CD4-positive, alpha-beta T cell treated with Interleukin-21 for 1 hour (primary cell): ENCODE measurements at regions not wholly inside any gene's neighbourhood (a gene's known extent, or its start where the extent isn't known, plus 50 kb on each side); places are given as distances from the start of the nearest gene placed in this dataset.
"Not testable (repeated sequence)": the region's sequence is repeated elsewhere in the genome, so short reads cannot be mapped to it uniquely, and the experiment has no call there.

Source experiments
- DNase-seq: peaks from one replicate; pipeline ENCODE4 v3.0.0-alpha.2; 2020

- DNase-seq: no peak
Observed at GRCh38 chr6:164345806-164346496, 931.4 kb downstream of the QKI start.

GRCh38 chr6:164345327-164345726 lies 930.8 kb downstream of the QKI start:
- no peak for DNase-seq

- no peak for DNase-seq
Observed at GRCh38 chr6:164344801-164345291, 930.3 kb downstream of the QKI start.

- not testable (repeated sequence) for DNase-seq
Observed at GRCh38 chr6:164339442-164339841, 924.9 kb downstream of the QKI start.

GRCh38 chr6:164337925-164338397 lies 923.4 kb downstream of the QKI start:
- DNase-seq: no peak

- DNase-seq: no peak
Observed at GRCh38 chr6:164337024-164337924, 922.8 kb downstream of the QKI start.

GRCh38 chr6:164336455-164336854 lies 921.9 kb downstream of the QKI start:
- DNase-seq: no peak

- no peak for DNase-seq
Observed at GRCh38 chr6:164331026-164331425, 916.5 kb downstream of the QKI start.

GRCh38 chr6:164325168-164325567 lies 910.6 kb downstream of the QKI start:
- no peak for DNase-seq

GRCh38 chr6:164322533-164322932 lies 908.0 kb downstream of the QKI start:
- DNase-seq: no peak

GRCh38 chr6:164321297-164321696 lies 906.8 kb downstream of the QKI start:
- no peak for DNase-seq

GRCh38 chr6:164315376-164315775 lies 900.9 kb downstream of the QKI start:
- DNase-seq: no peak

- no peak for DNase-seq
Observed at GRCh38 chr6:164308339-164308738, 893.8 kb downstream of the QKI start.

- DNase-seq: no peak
Observed at GRCh38 chr6:164303102-164303964, 888.8 kb downstream of the QKI start.

- DNase-seq: no peak
Observed at GRCh38 chr6:164296411-164296810, 881.9 kb downstream of the QKI start.

GRCh38 chr6:164294047-164294784 lies 879.7 kb downstream of the QKI start:
- no peak for DNase-seq

- DNase-seq: no peak
Observed at GRCh38 chr6:164291224-164291623, 876.7 kb downstream of the QKI start.

GRCh38 chr6:164290101-164290500 lies 875.6 kb downstream of the QKI start:
- no peak for DNase-seq

- DNase-seq: no peak
Observed at GRCh38 chr6:164286011-164286410, 871.5 kb downstream of the QKI start.

GRCh38 chr6:164283574-164283973 lies 869.1 kb downstream of the QKI start:
- DNase-seq: no peak

GRCh38 chr6:164276211-164276610 lies 861.7 kb downstream of the QKI start:
- DNase-seq: no peak

- DNase-seq: no peak
Observed at GRCh38 chr6:164275773-164276172, 861.3 kb downstream of the QKI start.
